ENCODE measurements at regions not wholly inside any gene's neighbourhood (a gene's known extent, or its start where the extent isn't known, plus 50 kb on each side); places are given as distances from the start of the nearest gene placed in this dataset.
"Not testable (repeated sequence)": the region's sequence is repeated elsewhere in the genome, so short reads cannot be mapped to it uniquely, and the experiment has no call there.

GRCh38 chr6:139472351-139473015 lies 98.0 kb upstream of the CITED2 start:
- no peak for DNase-seq
- intact Hi-C loops (cut with DNase I): no loop called here

DNA sequence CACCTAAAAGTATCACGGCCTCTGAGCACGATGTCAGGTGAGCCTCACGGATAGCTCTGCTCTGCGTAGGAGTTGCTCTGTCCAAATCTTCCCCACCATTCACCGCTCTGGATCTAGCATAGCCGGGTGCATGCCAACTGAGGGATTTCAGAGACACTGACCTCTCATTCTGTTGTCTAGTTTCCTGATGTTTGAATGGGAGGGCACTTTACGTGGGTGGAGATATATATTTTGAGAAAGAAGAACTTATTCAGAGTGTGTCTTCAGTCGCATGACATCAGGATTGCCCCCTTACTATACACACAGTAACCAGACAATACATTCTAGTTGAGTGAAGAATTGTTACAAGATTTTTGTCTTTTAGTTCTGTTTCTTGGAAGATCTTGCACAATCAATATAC lies 96.5 kb upstream of the CITED2 start:
- no peak for DNase-seq
- intact Hi-C loops (cut with DNase I): no loop called here

DNA sequence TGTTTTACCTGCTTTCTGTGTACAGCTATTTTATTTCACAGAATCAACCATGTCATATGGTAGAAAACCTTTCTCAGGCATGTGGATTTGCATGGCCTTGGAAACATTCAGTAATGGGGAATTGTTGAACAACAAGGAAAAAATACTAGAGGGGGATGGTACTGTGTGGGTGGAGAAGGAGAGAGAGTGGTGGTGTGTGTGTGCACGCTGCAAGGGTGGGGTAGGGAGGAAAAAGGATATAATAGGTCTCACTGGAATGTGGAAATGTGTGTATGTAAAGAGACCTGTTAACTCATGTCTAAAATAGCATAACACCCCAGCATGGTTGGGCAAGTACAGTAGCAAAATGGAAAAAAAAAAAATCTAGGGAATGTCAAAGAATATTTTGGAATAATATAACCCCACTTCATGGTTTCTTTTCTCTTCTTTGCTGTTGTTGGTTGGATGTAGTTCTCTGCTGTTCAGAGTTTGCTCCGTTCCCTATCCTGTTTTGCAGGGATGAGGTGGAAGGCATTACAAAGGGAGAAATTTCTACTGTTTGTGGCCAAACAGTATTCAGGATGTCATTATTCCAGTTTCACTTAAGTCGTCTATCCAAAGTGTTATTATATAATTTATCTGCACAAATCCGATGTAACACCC lies 93.9 kb upstream of the CITED2 start:
- no peak for DNase-seq
- intact Hi-C loops (cut with DNase I): no loop called here

- DNase-seq: no peak
- intact Hi-C loops (cut with DNase I): no loop called here
Measured at GRCh38 chr6:139457476-139457875, 83.0 kb upstream of the CITED2 start.

DNA sequence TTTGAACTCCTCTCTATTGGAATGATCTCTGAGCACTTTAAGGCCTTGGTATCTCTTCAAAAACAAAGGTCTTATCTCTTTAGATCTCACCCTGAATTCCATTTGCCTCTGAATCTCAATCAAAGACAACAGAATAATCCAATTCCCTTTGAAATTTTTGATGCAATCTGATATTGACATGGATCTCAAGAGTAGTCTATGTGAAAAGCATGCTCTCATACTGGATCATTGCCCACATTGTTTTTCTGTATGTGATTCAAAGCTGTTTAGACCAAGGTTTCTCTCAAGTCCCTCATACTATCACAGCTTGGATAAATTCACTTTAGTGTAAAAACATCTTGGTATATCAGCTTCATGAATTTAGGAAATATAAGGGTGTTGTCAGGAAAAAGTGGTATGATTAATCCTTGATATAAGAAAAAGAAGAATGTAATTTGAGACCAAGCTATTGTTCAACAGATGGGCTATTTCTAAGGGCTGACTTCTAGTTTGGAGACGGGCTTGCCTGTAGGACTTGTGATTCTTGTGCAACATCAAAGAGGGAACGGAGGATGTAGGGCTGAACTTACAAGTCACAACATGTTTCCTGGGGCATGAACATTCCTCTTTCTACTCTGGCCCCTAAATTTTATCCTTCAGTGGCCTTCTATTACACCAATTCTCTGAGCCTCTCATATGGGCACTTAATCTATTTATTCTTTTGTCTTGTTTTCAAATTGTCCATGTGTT lies 77.9 kb upstream of the CITED2 start:
- no peak for DNase-seq
- intact Hi-C loops (cut with DNase I): no loop called here

- DNase-seq: no peak
- intact Hi-C loops (cut with DNase I): no loop called here
Measured at GRCh38 chr6:139449611-139450000, 75.2 kb upstream of the CITED2 start.

DNA sequence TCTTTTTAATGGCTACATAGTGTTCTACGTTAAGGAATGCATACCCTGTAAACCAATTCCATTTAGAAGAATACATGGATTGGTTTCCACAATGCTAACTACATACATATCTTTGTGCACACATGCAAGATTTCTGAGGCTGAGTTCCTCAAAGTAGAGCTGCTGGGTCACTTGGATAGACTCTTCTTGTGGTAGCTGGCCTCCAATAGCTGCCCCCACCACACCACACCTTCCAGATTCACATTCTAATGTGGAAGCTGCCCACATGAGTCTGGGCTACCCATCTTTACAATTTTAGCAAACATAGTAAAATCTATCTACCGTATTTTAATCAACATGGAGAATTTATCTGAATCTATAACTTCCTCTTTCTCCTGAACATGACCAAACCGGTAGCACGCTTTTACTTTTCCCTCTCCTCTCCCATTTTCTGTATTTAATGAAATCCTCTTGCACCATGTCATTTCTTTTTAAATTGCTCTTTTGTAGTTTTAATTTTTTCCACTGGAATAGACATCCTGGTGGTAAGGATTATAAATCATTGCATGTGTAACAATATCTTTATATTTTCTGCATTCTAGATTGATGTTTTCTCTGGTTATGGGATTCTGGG lies 74.7 kb upstream of the CITED2 start:
- DNase-seq: no peak
- intact Hi-C loops (cut with DNase I): no loop called here

DNA sequence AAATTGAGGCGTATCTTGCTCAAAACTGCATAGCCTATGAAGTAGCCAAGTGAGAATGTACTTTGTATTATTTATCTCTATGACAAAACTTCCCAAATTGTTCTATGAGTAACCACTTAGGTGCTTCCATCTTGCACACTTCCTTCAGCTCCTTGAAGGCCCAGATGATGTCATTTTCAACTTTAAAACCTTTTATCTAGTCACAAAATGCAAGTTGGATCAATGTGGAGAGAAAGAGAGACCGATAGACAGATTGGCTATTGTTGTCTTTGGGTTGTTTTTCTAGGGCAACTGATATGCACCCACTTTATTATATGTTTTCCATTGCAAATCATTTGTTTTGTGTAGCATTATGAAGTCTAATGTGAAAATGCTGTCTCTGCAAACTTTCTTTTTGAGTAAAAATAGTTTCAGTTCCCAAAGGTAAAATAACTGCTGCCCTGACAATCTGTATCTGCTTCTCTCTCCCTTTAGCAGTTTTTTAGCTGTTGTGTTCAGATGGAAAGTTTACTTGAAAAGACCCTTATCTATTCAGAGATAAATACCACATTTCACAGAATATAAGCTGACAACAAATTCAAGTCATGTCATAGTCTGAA lies 73.7 kb upstream of the CITED2 start:
- no peak for DNase-seq
- intact Hi-C loops (cut with DNase I): no loop called here

DNA sequence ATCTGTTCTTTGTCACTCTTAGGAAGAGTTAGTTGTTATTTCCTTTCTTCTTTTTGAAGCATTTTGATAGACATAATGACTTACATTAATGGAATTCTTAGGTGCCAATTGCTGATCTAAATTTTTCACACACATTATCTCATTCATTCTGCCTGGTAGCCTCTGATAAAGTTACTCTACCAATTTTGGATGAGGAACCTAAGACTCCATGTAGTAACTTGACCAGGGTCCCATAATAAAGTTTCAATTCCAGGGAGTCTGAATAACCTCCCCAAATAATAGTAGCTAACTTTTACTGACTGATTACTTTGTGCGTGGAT lies 73.2 kb upstream of the CITED2 start:
- intact Hi-C loops (cut with DNase I): no loop called here
- DNase-seq: no peak

DNA sequence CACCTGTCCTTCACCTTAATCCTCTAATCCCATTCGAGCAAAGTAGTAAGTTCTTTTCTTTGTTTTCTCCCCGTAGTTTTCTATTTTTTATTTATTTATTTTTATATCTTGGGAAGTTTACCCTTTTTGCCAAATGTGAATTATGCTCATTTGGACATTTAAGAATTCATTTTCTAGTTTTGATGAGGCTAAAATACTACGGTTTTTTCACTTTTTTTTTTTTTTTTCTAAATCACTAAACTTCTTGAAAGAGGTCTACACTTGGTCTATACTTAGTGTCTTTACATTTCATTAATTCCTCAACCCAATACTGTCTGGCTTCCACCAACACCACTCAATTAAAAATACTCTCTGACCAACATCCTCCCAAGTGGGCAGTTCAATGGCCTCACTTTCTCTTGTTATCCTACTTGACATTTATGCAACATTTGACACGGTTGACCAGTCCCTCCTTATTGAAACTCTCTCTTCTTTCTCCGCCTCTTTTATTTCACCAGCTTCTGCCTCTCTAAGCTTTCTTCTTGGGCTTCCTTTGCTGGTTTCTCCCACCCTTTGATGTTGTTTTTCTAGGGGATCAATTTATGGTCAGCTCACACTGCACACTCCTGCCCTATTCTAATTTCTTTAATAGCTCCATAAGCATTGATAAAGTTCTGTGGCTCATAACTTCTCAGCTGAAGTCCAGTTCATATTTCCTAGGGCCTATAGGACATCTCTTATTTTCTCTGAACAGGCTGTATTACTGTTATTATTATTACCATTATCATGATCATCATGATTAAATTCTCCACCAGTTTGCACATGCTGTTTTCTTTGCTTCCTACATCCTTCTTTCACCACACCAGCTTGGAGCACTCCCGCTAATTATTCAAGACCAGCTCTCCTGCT lies 72.6 kb upstream of the CITED2 start:
- intact Hi-C loops (cut with DNase I): no loop called here
- DNase-seq: no peak

DNA sequence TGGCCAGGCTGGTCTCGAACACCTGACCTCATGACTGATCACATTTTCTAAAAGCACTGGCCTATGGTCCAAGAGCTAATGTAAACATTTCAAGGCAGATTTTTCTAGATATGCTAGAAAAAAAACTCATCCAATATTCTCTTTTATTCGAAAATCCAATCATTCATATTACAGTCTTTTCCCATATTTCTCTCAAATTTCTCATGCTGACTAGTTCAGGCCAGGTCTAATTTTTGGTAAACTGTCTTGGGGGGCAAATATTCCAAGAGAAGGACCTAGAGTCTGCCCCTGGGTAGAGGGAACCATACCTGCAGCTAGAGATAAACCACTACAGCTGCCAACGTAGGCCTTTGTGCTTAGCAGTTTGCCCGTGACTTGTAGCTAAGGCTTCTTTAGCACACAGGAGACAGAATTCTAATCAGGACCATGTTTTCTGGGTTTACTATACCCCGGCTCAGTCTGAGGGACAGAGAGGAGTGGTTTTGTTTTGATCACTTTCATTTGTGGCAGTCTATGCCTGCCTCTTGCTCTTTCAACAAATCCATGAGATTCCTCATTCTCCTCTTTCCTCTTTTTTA lies 71.8 kb upstream of the CITED2 start:
- intact Hi-C loops (cut with DNase I): no loop called here
- DNase-seq: no peak

GRCh38 chr6:139444273-139444787 lies 69.9 kb upstream of the CITED2 start:
- intact Hi-C loops (cut with DNase I); DNase-seq: not testable (repeated sequence)

GRCh38 chr6:139443231-139444112 lies 69.0 kb upstream of the CITED2 start:
- no peak for DNase-seq
- intact Hi-C loops (cut with DNase I): no loop called here

DNA sequence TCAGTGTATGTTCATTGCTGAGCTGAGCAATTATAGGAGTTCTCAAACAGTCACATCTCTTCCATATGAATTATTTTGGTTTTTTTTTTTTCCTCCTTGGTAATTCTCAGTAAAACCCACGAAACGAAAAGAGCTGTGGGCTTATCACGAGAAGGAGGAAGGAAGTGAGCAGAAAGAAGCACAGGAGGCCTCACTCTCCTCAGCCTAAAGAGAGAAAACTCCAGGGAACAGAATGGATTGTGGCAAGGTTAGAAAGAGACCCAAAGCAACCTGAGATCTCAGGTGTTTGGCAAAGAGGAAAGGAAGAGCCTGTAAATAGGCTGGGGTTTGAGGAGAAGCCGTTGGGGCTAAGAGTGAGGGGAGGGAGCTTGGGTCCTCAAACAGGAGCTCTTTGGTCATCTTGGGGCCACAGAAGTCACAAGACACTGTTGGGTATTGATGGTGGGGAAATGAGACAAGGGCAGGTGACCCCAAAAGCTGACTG lies 67.8 kb upstream of the CITED2 start:
- intact Hi-C loops (cut with DNase I): no loop called here
- DNase-seq: no peak

DNA sequence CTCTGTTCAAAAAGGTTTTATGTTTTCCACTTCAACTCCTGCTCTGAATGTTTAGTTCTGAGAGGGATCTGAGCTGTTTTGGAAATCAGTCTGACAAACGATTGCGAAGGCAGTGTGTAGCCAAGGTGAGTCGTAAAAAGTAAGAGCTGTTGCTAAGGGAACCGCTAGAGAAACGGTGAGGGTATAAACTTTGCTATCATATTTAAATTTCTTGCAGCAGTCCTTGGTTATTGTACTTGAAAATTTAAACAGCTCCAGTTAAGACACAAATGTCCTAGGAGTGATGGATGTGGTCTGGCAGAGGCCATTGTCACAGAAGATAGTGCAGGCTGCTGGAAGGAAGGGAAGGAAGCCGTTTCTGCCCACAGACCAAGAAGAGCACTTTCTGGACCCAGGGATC lies 64.9 kb upstream of the CITED2 start:
- intact Hi-C loops (cut with DNase I): no loop called here
- DNase-seq: no peak

DNA sequence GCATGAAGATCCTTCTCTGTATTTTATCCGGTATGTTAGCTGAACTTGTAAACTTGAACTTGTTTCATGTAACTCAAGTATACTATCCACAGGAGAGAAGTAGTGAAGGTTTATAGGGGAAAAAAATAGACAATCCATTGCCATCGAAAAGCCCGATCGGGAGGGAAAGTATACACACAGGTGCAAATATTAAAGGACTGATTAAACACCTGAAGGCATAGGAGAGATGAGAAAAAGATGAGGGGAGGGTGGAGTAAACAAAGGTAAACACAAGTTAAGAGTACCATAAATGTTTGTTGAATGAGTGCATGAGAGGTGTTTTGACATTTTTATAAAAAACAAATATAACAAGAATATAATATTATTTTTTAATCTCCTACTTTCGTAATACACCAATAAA lies 64.3 kb upstream of the CITED2 start:
- intact Hi-C loops (cut with DNase I): no loop called here
- no peak for DNase-seq

GRCh38 chr6:139436957-139437348 lies 62.5 kb upstream of the CITED2 start:
- intact Hi-C loops (cut with DNase I): no loop called here
- DNase-seq: no peak

DNA sequence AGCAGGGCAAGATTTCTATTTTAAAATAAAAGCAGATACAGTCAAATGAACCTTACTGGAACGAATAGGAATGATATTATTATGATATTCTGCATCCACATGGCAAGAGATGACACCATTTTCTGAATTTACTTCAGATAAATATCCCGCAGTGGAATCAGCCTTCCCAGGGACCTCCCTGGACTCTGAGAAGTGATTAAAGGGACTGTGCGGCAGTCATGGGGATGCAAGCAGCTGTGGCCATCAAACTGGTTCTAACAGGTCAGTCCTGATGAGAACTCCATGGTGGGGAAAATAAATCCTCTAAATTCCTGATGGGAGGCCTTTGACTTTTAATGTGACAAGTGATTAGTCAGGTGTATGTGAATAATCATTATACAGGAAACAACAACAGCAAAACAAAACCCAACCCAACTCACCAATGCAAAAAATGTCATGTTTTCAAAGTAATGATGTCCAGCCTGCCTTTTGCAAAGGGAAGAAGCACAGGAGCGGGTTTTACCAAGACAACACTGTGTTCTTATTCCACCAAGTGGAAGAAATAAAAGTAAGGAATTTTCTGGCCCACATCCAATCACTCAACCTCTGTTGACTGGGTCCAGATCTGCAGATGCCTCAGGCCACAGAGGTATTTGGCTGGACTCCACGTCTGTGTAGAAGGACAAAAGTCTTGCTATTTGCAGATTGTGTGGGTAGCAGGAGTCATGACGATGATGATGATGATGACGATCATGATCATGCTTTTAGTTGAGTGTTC lies 61.9 kb upstream of the CITED2 start:
- DNase-seq: no peak
- intact Hi-C loops (cut with DNase I): no loop called here

All from posterior cingulate gyrus (tissue), 11 donors.